Activated CD4-positive, alpha-beta memory T cell treated with anti-CD3 and anti-CD28 coated beads, Interleukin-2, amount 10 ng/mL, durations not matched to agents 7 days and 5 days (primary cell): ENCODE measurements at regions not wholly inside any gene's neighbourhood (a gene's known extent, or its start where the extent isn't known, plus 50 kb on each side); places are given as distances from the start of the nearest gene placed in this dataset.

Experiments
- CTCF ChIA-PET: fragments of 350-600 bp; sonication (Branson Sonifier 250); formaldehyde crosslinking; loops from one replicate; lab custom pipeline; 2021; ENCODE audit warnings: antibody characterized with exemption, inconsistent platforms; lab: Charles Lee
- POLR2A ChIA-PET: fragments of 350-600 bp; sonication (Branson Sonifier 250); formaldehyde crosslinking; loops from one replicate; lab custom pipeline; 2021; ENCODE audit warnings: antibody characterized with exemption; lab: Charles Lee
- DNase-seq: peaks from one replicate; pipeline ENCODE4 v3.0.0-alpha.2; 2020
- H3K27ac Mint-ChIP-seq: one replicate; pipeline ENCODE4 v1.8.0; 2021; ENCODE audit warnings: mild to moderate bottlenecking, mixed read lengths
- H3K27me3 Mint-ChIP-seq: one replicate; pipeline ENCODE4 v1.8.0; 2021; ENCODE audit warnings: mixed read lengths
- H3K36me3 Mint-ChIP-seq: one replicate; pipeline ENCODE4 v1.8.0; 2021; ENCODE audit warnings: low read depth, mixed read lengths
- H3K4me1 Mint-ChIP-seq: one replicate; pipeline ENCODE4 v1.8.0; 2021; ENCODE audit warnings: mixed read lengths
- H3K4me3 Mint-ChIP-seq: one replicate; pipeline ENCODE4 v1.8.0; 2021; ENCODE audit warnings: mild to moderate bottlenecking, mixed read lengths
- H3K9me3 Mint-ChIP-seq: one replicate; pipeline ENCODE4 v1.8.0; 2021; ENCODE audit warnings: mixed read lengths

GRCh38 chr3:24639481-24640329, 145.1 kb upstream of the THRB start:
- no peak for DNase-seq
- ChIA-PET CTCF (no interaction called here), POLR2A (no interaction called here)
- no peaks in the 10 kb centered on the region for H3K4me1 Mint-ChIP-seq
- no peaks in the 10 kb centered on the region for H3K27me3 Mint-ChIP-seq
- no peaks in the 10 kb centered on the region for H3K9me3 Mint-ChIP-seq
- H3K36me3 Mint-ChIP-seq, result no peaks in the 10 kb centered on the region
- no peak overlapping the region for H3K27ac Mint-ChIP-seq
- no peak overlapping the region for H3K4me3 Mint-ChIP-seq

GRCh38 chr3:24640330-24640877, 145.8 kb upstream of the THRB start:
- Mint-ChIP-seq H3K27me3 (no peaks in the 10 kb centered on the region), H3K9me3 (no peaks in the 10 kb centered on the region), H3K4me1 (no peaks in the 10 kb centered on the region), H3K4me3 (no peak overlapping the region), H3K27ac (no peak overlapping the region), H3K36me3 (no peaks in the 10 kb centered on the region)
- ChIA-PET CTCF (no interaction called here), POLR2A (no interaction called here)
- no peak for DNase-seq

- POLR2A ChIA-PET, result no interaction called here
Measured at GRCh38 chr3:24641628-24642027, 147.0 kb upstream of the THRB start.

GRCh38 chr3:24645047-24645446, 150.4 kb upstream of the THRB start:
- no peak for DNase-seq
- ChIA-PET CTCF (interaction anchor here (0.8 kb wide), 1 partner anchor 17 kb away, joined by 4 read pairs; no protein-coding TSS in a partner anchor), POLR2A (no interaction called here)
- H3K4me3 Mint-ChIP-seq, result no peak overlapping the region
- no peak overlapping the region for H3K27ac Mint-ChIP-seq
- H3K36me3 Mint-ChIP-seq, result no peaks in the 10 kb centered on the region
- H3K27me3 Mint-ChIP-seq, result no peaks in the 10 kb centered on the region
- H3K9me3 Mint-ChIP-seq, result no peaks in the 10 kb centered on the region
- no peaks in the 10 kb centered on the region for H3K4me1 Mint-ChIP-seq

More at GRCh38 chr3:24641628-24642027, 147.0 kb upstream of the THRB start:
- no peak overlapping the region for H3K4me3 Mint-ChIP-seq
- H3K27ac Mint-ChIP-seq, result no peak overlapping the region
- CTCF ChIA-PET, result no interaction called here
- DNase-seq, result no peak
- no peaks in the 10 kb centered on the region for H3K4me1 Mint-ChIP-seq
- H3K9me3 Mint-ChIP-seq, result no peaks in the 10 kb centered on the region
- no peaks in the 10 kb centered on the region for H3K36me3 Mint-ChIP-seq
- no peaks in the 10 kb centered on the region for H3K27me3 Mint-ChIP-seq

- H3K27ac Mint-ChIP-seq, result no peak overlapping the region
- H3K4me1 Mint-ChIP-seq, result no peaks in the 10 kb centered on the region
- H3K27me3 Mint-ChIP-seq, result no peaks in the 10 kb centered on the region
- CTCF ChIA-PET, result no interaction called here
- no peaks in the 10 kb centered on the region for H3K9me3 Mint-ChIP-seq
- no peak for DNase-seq
- POLR2A ChIA-PET, result no interaction called here
- no peaks in the 10 kb centered on the region for H3K36me3 Mint-ChIP-seq
- no peak overlapping the region for H3K4me3 Mint-ChIP-seq
Measured at GRCh38 chr3:24646790-24647189, 152.1 kb upstream of the THRB start.

GRCh38 chr3:24648063-24648462, 153.4 kb upstream of the THRB start:
- H3K4me1 Mint-ChIP-seq, result no peaks in the 10 kb centered on the region
- no peak overlapping the region for H3K27ac Mint-ChIP-seq
- DNase-seq, result no peak
- H3K9me3 Mint-ChIP-seq, result no peaks in the 10 kb centered on the region
- CTCF ChIA-PET, result no interaction called here
- H3K4me3 Mint-ChIP-seq, result no peak overlapping the region
- no peaks in the 10 kb centered on the region for H3K27me3 Mint-ChIP-seq
- H3K36me3 Mint-ChIP-seq, result no peaks in the 10 kb centered on the region
- POLR2A ChIA-PET, result no interaction called here

- Mint-ChIP-seq H3K36me3 (no peaks in the 10 kb centered on the region), H3K4me1 (no peaks in the 10 kb centered on the region), H3K27me3 (no peaks in the 10 kb centered on the region), H3K27ac (no peak overlapping the region), H3K4me3 (no peak overlapping the region), H3K9me3 (no peaks in the 10 kb centered on the region)
- ChIA-PET POLR2A (no interaction called here), CTCF (no interaction called here)
- DNase-seq, result no peak
Measured at GRCh38 chr3:24650839-24651238, 156.2 kb upstream of the THRB start.

GRCh38 chr3:24657870-24658510, 163.3 kb upstream of the THRB start:
- no peak for DNase-seq
- H3K9me3 Mint-ChIP-seq, result no peaks in the 10 kb centered on the region
- ChIA-PET CTCF (no interaction called here), POLR2A (no interaction called here)
- H3K27me3 Mint-ChIP-seq, result no peaks in the 10 kb centered on the region
- no peaks in the 10 kb centered on the region for H3K36me3 Mint-ChIP-seq
- H3K4me3 Mint-ChIP-seq, result no peak overlapping the region
- H3K4me1 Mint-ChIP-seq, result no peaks in the 10 kb centered on the region
- H3K27ac Mint-ChIP-seq, result no peak overlapping the region

- CTCF ChIA-PET, result no interaction called here
- no peaks in the 10 kb centered on the region for H3K4me1 Mint-ChIP-seq
Measured at GRCh38 chr3:24661175-24661584, 166.5 kb upstream of the THRB start.

GRCh38 chr3:24662449-24663345, 168.0 kb upstream of the THRB start:
- H3K36me3 Mint-ChIP-seq, result no peaks in the 10 kb centered on the region
- H3K27me3 Mint-ChIP-seq, result no peaks in the 10 kb centered on the region
- H3K4me1 Mint-ChIP-seq, result no peaks in the 10 kb centered on the region
- H3K9me3 Mint-ChIP-seq, result no peaks in the 10 kb centered on the region
- ChIA-PET CTCF (no interaction called here), POLR2A (no interaction called here)
- H3K27ac Mint-ChIP-seq, result no peak overlapping the region
- H3K4me3 Mint-ChIP-seq, result no peak overlapping the region
- DNase-seq, result no peak

More at GRCh38 chr3:24661175-24661584, 166.5 kb upstream of the THRB start:
- no peaks in the 10 kb centered on the region for H3K9me3 Mint-ChIP-seq
- no peaks in the 10 kb centered on the region for H3K36me3 Mint-ChIP-seq
- POLR2A ChIA-PET, result no interaction called here
- no peak overlapping the region for H3K4me3 Mint-ChIP-seq
- H3K27ac Mint-ChIP-seq, result no peak overlapping the region
- H3K27me3 Mint-ChIP-seq, result no peaks in the 10 kb centered on the region
- DNase-seq, result no peak

GRCh38 chr3:24663406-24663805, 168.8 kb upstream of the THRB start:
- no peak for DNase-seq
- Mint-ChIP-seq H3K4me1 (no peaks in the 10 kb centered on the region), H3K9me3 (no peaks in the 10 kb centered on the region), H3K4me3 (no peak overlapping the region), H3K27me3 (no peaks in the 10 kb centered on the region), H3K27ac (no peak overlapping the region), H3K36me3 (no peaks in the 10 kb centered on the region)
- POLR2A ChIA-PET, result no interaction called here
- CTCF ChIA-PET, result interaction anchor here (0.7 kb wide), 1 partner anchor 74 kb away, joined by 3 read pairs; no protein-coding TSS in a partner anchor

GRCh38 chr3:24668039-24668438, 173.4 kb upstream of the THRB start:
- DNase-seq, result no peak
- Mint-ChIP-seq H3K27me3 (peaks cover 2% of the 10 kb centered on the region), H3K36me3 (no peaks in the 10 kb centered on the region), H3K4me1 (no peaks in the 10 kb centered on the region), H3K4me3 (no peak overlapping the region), H3K9me3 (no peaks in the 10 kb centered on the region), H3K27ac (no peak overlapping the region)
- CTCF ChIA-PET, result interaction anchor here (1.4 kb wide), 1 partner anchor 12 kb away, joined by 3 read pairs; no protein-coding TSS in a partner anchor
- POLR2A ChIA-PET, result no interaction called here
